HepG2 (cell line): ENCODE measurements at regions not wholly inside any gene's neighbourhood (a gene's known extent, or its start where the extent isn't known, plus 50 kb on each side); places are given as distances from the start of the nearest gene placed in this dataset.

Source experiments
- ATAC-seq: fragments of 200-7000 bp; cut with Tn5 transposase; 3 replicates; pipeline ENCODE4 v1.9.1; 2020; ENCODE audit warnings: mild to moderate bottlenecking, moderate library complexity
- BruUV-seq: library from RNA; stranded (reverse); fragments of 400-500 nt; replicated peaks from 2 replicates; lab custom pipeline; 2021; lab: Mats Ljungman, UMichigan
- CTCF ChIA-PET: fragments of 300-600 bp; formaldehyde crosslinking; extraction: SDS; loops from one replicate; lab custom pipeline; 2021; ENCODE audit warnings: low total read pairs, inconsistent platforms, low intra/inter-chr PET ratio; lab: Yijun Ruan, JAX
- POLR2A ChIA-PET: fragments of 350-600 bp; sonication (Branson Sonifier 250); formaldehyde crosslinking; loops from one replicate; lab custom pipeline; 2020; ENCODE audit warnings: antibody characterized with exemption, inconsistent platforms; lab: Yijun Ruan, JAX
- DNase-seq: peaks from one replicate; pipeline ENCODE4 v3.0.0-alpha.2; 2015; ENCODE audit warnings: low spot score
- FAIRE-seq: peaks from 3 replicates; lab custom pipeline; 2011; peaks lifted over from hg19 to GRCh38; lab: Jason Lieb, UNC
- H2AFZ ChIP-seq: one replicate; pipeline ENCODE4 v1.6.1; 2011; ENCODE audit warnings: low read length, inconsistent platforms
- H3K27ac ChIP-seq: fragments of 300-600 bp; 3 replicates; pipeline ENCODE4 v1.8.0; 2011; ENCODE audit warnings: mixed run types, mild to moderate bottlenecking, mixed read lengths, low read length, inconsistent platforms; ENCODE audit not compliant: insufficient read depth; ENCODE audit errors: extremely low read length
- H3K27me3 ChIP-seq, 2 experiments: fragments of 200-600 bp in 1 of 2; 2 replicates in 1 of 2; 3 replicates in 1 of 2; pipeline versions ENCODE4 v1.6.0 to v1.8.0; 2011; ENCODE audit warnings: low read length in 2 of 2, mild to moderate bottlenecking in 2 of 2, moderate library complexity in 2 of 2, inconsistent platforms in 1 of 2; ENCODE audit not compliant: insufficient read depth in 2 of 2, control insufficient read depth in 1 of 2
- H3K36me3 ChIP-seq, 2 experiments: fragments of 200-600 bp in 1 of 2; replicated peaks in 1 of 2; 2 replicates in 1 of 2; 3 replicates in 1 of 2; pipeline versions ENCODE4 v1.5.1 to v1.8.0; 2011; ENCODE audit warnings: low read length in 2 of 2, inconsistent platforms in 1 of 2; ENCODE audit not compliant: insufficient read depth in 2 of 2, control insufficient read depth in 1 of 2
- H3K4me1 ChIP-seq: 2 replicates; pipeline ENCODE4 v1.5.1; 2012; ENCODE audit warnings: low read length, inconsistent platforms; ENCODE audit not compliant: insufficient read depth
- H3K4me2 ChIP-seq: 2 replicates; pipeline ENCODE4 v1.6.0; 2011; ENCODE audit warnings: low read depth, low read length, inconsistent platforms
- H3K4me3 ChIP-seq, 3 experiments: fragments of 200-600 bp in 1 of 3; sonication (generic), shearing (Covaris generic) in 1 of 3; replicated peaks in 1 of 3; 2 replicates each; pipeline ENCODE4 v1.5.1; 2011 to 2016; ENCODE audit warnings: low read length in 3 of 3, inconsistent platforms in 2 of 3, low read depth in 2 of 3, mild to moderate bottlenecking in 2 of 3, control low read depth in 1 of 3, mixed read lengths in 1 of 3; ENCODE audit not compliant: insufficient read depth in 1 of 3
- H3K79me2 ChIP-seq: one replicate; pipeline ENCODE4 v1.6.1; 2011; ENCODE audit warnings: low read length, inconsistent platforms; ENCODE audit not compliant: insufficient read depth
- H3K9ac ChIP-seq: 2 replicates; pipeline ENCODE4 v1.6.0; 2011; ENCODE audit warnings: mild to moderate bottlenecking, low read depth, low read length, inconsistent platforms; ENCODE audit not compliant: insufficient read depth
- H3K9me3 ChIP-seq: 2 replicates; pipeline ENCODE4 v1.5.1; 2012; ENCODE audit warnings: mild to moderate bottlenecking, low read length
- H4K20me1 ChIP-seq: 2 replicates; pipeline ENCODE4 v1.6.0; 2011; ENCODE audit warnings: inconsistent platforms, mild to moderate bottlenecking, low read length, moderate library complexity; ENCODE audit not compliant: insufficient read depth
- BCL6 ChIP-seq: IDR thresholded peaks from 2 replicates; pipeline ENCODE4 v1.6.1; 2016; ENCODE audit warnings: missing genetic modification reagents, missing compliant biosample characterization
- NFE2 ChIP-seq: sonication (generic); formaldehyde crosslinking; IDR thresholded peaks from 2 replicates; pipeline ENCODE4 v1.4.0; 2020; ENCODE audit warnings: missing genetic modification reagents
- NFRKB ChIP-seq: fragments of 450-650 bp; IDR thresholded peaks from 2 replicates; pipeline ENCODE4 v1.6.1; 2017
- NR2F2 ChIP-seq: IDR thresholded peaks from 2 replicates; pipeline ENCODE4 v1.6.1; 2012; ENCODE audit warnings: low read depth, inconsistent platforms, borderline replicate concordance
- PITX1 ChIP-seq: sonication (generic); formaldehyde crosslinking; IDR thresholded peaks from 2 replicates; pipeline ENCODE4 v1.5.1; 2020; ENCODE audit warnings: mild to moderate bottlenecking, missing genetic modification reagents
- SALL2 ChIP-seq: sonication (generic); formaldehyde crosslinking; IDR thresholded peaks from 2 replicates; pipeline ENCODE4 v1.8.1; 2023; ENCODE audit warnings: mild to moderate bottlenecking, missing genetic modification reagents, inconsistent platforms
- SNAI1 ChIP-seq: sonication (generic); formaldehyde crosslinking; IDR thresholded peaks from 2 replicates; pipeline ENCODE4 v1.5.0; 2020; ENCODE audit warnings: mild to moderate bottlenecking, missing genetic modification reagents, borderline replicate concordance
- SNAPC5 ChIP-seq: sonication (generic); formaldehyde crosslinking; IDR thresholded peaks from 2 replicates; pipeline ENCODE4 v1.8.1; 2023; ENCODE audit warnings: mild to moderate bottlenecking, missing genetic modification reagents, borderline replicate concordance
- SOX6 ChIP-seq, 2 experiments: fragments of 450-650 bp in 1 of 2; sonication (generic) in 1 of 2; formaldehyde crosslinking in 1 of 2; IDR thresholded peaks; 2 replicates each; pipeline versions ENCODE4 v1.4.0 to v1.6.1; 2017 to 2020; ENCODE audit warnings: antibody characterized with exemption in 1 of 2, mild to moderate bottlenecking in 1 of 2, missing genetic modification reagents in 1 of 2
- THAP8 ChIP-seq: sonication (generic); formaldehyde crosslinking; IDR thresholded peaks from 2 replicates; pipeline ENCODE4 v1.5.1; 2020; ENCODE audit warnings: missing genetic modification reagents, mild to moderate bottlenecking, borderline replicate concordance
- ZBTB7B ChIP-seq: sonication (generic); formaldehyde crosslinking; IDR thresholded peaks from 2 replicates; pipeline ENCODE4 v1.4.0; 2020; ENCODE audit warnings: missing genetic modification reagents
- ZBTB8A ChIP-seq: sonication (generic); formaldehyde crosslinking; IDR thresholded peaks from 2 replicates; pipeline ENCODE4 v1.4.0; 2020; ENCODE audit warnings: mild to moderate bottlenecking, low read depth, missing genetic modification reagents, borderline replicate concordance
- ZFY ChIP-seq: sonication (generic); formaldehyde crosslinking; IDR thresholded peaks from 2 replicates; pipeline ENCODE4 v1.4.0; 2020; ENCODE audit warnings: missing genetic modification reagents
- ZNF230 ChIP-seq: sonication (generic); formaldehyde crosslinking; IDR thresholded peaks from 2 replicates; pipeline ENCODE4 v1.4.0; 2020; ENCODE audit warnings: mild to moderate bottlenecking, missing genetic modification reagents
- ZNF414 ChIP-seq: sonication (generic); formaldehyde crosslinking; IDR thresholded peaks from 2 replicates; pipeline ENCODE4 v1.5.0; 2020; ENCODE audit warnings: missing genetic modification reagents
- ZNF484 ChIP-seq: sonication (generic); formaldehyde crosslinking; IDR thresholded peaks from 2 replicates; pipeline ENCODE4 v1.5.1; 2020; ENCODE audit warnings: mild to moderate bottlenecking, low read depth, missing genetic modification reagents, borderline replicate concordance
- WGBS: methylation state at CpG from one replicate; pipeline ENCODE4 v1.1.6; 2017; ENCODE audit warnings: low lambda C conversion rate; 5-methylcytosine and 5-hydroxymethylcytosine counted together
- in situ Hi-C: cut with HindIII; loops from 2 replicates; pipeline ENCODE4 v1.10.0; 2017; ENCODE audit warnings: low pct_unique_long_range_greater_than_20kb; ENCODE audit not compliant: extremely low pct_ligation_motif_present
- intact Hi-C: fragments of 100-400 bp; cut with micrococcal nuclease; formaldehyde crosslinking; loops from one replicate; pipeline ENCODE4 v1.10.0; 2022; ENCODE audit not compliant: unreplicated experiment
- TF ChIP-seq, protein P1 (sequence below): sonication (generic); formaldehyde crosslinking; IDR thresholded peaks from 2 replicates; pipeline ENCODE4 v1.5.1; 2020; ENCODE audit warnings: mild to moderate bottlenecking, missing genetic modification reagents

- TF ChIP-seq, protein P1, sequence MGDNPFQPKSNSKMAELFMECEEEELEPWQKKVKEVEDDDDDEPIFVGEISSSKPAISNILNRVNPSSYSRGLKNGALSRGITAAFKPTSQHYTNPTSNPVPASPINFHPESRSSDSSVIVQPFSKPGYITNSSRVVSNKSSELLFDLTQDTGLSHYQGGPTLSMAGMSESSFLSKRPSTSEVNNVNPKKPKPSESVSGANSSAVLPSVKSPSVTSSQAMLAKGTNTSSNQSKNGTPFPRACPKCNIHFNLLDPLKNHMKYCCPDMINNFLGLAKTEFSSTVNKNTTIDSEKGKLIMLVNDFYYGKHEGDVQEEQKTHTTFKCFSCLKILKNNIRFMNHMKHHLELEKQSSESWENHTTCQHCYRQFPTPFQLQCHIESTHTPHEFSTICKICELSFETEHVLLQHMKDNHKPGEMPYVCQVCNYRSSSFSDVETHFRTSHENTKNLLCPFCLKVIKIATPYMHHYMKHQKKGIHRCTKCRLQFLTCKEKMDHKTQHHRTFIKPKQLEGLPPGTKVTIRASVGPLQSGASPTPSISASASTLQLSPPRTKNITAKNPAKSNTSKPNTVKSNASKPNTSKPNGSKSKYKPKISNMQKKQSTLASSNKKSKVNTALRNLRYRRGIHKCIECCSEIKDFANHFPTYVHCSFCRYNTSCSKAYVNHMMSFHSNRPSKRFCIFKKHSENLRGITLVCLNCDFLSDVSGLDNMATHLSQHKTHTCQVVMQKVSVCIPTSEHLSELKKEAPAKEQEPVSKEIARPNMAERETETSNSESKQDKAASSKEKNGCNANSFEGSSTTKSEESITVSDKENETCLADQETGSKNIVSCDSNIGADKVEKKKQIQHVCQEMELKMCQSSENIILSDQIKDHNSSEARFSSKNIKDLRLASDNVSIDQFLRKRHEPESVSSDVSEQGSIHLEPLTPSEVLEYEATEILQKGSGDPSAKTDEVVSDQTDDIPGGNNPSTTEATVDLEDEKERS: no peak
- TF ChIP-seq BCL6 (CRISPR knock-in tag) (no peak), NFRKB (no peak), NFE2 (CRISPR knock-in tag) (no peak)
These were observed 2010.5 kb downstream of the NCAM2 start (continued) for GRCh38 chr21:23008601-23009202.

DNA sequence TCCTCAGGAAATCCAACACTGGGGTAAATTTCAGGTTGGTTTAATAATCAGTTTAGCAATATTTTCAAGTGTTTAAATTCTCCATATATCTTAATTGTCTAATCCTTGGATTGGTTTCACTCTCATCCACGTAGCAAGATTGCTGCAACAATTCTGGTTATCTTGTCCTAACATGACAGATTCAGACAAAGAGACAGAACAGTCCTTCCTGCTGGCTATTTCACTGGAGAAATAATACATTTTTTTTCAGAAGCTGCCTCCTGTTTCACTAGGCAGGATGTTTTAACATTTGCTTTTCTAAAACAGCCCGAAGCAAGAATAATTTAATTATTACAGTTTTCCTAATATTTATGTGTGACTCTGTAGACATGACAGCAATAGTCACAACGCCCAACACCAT is 2011.2 kb downstream of the NCAM2 start:
- FAIRE-seq: no peak
- TF ChIP-seq ZBTB7B (CRISPR knock-in tag) (no peak), SOX6 (IDR thresholded peaks at IDR 0.05) (no peak), SOX6 (CRISPR knock-in tag; IDR thresholded peaks at IDR 0.05) (no peak), ZBTB8A (CRISPR knock-in tag) (no peak), SALL2 (CRISPR knock-in tag) (no peak), ZNF230 (no peak), BCL6 (CRISPR knock-in tag) (no peak), PITX1 (CRISPR knock-in tag) (no peak), NR2F2 (no peak), ZNF484 (CRISPR knock-in tag) (no peak), THAP8 (CRISPR knock-in tag) (no peak), SNAPC5 (CRISPR knock-in tag) (no peak), ZFY (CRISPR knock-in tag) (no peak), ZNF414 (CRISPR knock-in tag) (no peak), SNAI1 (no peak)
- Histone ChIP-seq H3K27me3 (no peaks in the 10 kb centered on the region), H2AFZ (no peak overlapping the region), H3K36me3 (no peaks in the 10 kb centered on the region), H3K4me2 (no peak overlapping the region), H3K27ac (no peak overlapping the region), H3K4me1 (no peaks in the 10 kb centered on the region), H3K9me3 (peaks cover 91% of the 10 kb centered on the region), H3K4me3 (no peak overlapping the region), H4K20me1 (no peaks in the 10 kb centered on the region), H3K79me2 (no peaks in the 10 kb centered on the region), H3K9ac (no peak overlapping the region)
- 2% methylated on average over 3 of the region's 3 CpGs for WGBS
- DNase-seq: no peak
- ATAC-seq: no peak
- in situ Hi-C loops: no loop called here
- ChIA-PET POLR2A (no interaction called here), CTCF (no interaction called here)
- intact Hi-C loops: no loop called here
- no TSS peak for BruUV-seq
